CD4-positive, alpha-beta T cell treated with Interleukin-4 for 4 hours (primary cell): ENCODE measurements at regions not wholly inside any gene's neighbourhood (a gene's known extent, or its start where the extent isn't known, plus 50 kb on each side); places are given as distances from the start of the nearest gene placed in this dataset.
A peak's percentile ranks its signal among the peaks of the same experiment; 100 is the strongest.
"Not testable (repeated sequence)": the region's sequence is repeated elsewhere in the genome, so short reads cannot be mapped to it uniquely, and the experiment has no call there.

Experiments
- DNase-seq: peaks from one replicate; pipeline ENCODE4 v3.0.0-alpha.2; 2020

DNA sequence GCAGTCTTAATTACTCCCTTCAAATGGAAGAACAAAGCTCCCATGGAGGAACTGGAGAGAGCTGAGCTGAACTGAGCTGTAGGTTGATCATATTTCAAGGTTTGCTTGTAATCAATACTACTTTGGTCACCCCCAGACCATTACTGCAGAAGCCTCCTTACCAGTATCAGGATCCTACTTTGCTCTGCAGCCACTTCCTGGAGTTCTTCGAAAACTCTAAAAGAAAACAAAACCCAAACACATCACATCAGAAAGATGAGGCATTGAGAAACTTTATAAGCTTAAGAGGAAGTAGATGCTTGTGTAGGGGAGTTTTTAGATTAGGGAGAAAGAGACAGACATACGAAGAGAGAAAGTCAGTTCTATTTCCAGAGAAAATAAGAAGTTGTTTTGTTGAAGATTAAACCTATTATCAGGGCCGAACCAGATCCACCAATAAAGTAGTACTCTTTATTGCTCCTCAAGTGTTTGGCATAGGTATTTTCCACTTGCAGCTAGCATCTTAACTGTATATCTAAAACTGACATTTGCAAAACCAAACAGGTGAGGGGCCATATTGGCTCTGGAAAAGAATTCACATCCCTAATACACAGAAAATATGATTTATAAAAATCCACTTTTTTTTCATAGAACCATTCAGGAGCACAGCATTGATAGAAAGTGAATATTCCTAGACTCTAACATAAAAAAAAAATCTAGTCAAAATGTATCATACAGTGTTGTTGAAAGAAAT, 166.9 kb upstream of the KLF7 start:
- DNase-seq = no peak

DNA sequence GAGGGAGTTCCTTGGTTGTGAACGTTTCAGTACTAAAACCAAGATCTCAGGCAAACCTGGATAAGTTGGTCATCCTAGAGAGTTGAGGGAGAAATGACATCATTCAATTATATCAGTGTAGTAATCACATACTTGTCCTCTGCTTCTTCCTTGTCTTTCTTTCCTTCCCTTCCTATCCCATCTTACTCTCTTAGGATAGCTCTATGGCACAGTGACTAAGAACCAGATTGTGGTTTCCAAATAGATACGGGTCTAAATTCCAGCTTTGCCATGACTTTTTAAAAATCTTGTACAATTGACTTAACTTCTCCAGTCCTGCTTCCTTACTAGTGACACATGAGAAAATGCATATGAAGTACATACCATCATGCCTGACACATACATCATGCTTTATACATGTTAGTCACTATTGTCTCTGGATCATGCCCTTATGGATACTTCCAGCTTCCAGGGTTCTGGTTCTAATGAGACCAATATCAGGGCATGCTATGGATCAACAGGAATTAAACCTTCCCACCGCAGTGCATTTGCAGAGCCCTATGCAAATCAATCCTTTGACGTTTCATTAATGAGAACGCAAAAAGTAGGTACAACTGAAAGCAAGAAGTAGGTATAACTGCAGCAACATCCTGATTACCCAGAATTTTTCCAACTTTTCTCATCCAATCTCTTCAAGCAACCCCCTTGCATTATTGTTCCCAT, 168.0 kb upstream of the KLF7 start:
- no peak for DNase-seq

DNA sequence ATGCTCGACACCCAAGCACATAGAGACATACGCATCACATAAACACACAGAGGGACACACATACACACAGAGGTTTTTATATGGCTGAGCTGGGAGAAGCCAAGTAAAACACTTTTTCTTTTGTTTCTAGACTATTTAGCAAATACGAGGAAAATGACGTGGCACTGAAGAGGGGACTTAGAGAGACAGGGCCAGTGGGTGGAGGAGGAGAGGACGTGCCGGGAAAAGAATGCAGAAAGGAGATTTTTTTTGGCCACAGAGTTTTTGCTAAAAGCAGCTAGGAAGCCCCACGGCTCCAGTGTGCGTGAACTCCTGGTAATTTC, 168.5 kb upstream of the KLF7 start:
- no peak for DNase-seq

DNA sequence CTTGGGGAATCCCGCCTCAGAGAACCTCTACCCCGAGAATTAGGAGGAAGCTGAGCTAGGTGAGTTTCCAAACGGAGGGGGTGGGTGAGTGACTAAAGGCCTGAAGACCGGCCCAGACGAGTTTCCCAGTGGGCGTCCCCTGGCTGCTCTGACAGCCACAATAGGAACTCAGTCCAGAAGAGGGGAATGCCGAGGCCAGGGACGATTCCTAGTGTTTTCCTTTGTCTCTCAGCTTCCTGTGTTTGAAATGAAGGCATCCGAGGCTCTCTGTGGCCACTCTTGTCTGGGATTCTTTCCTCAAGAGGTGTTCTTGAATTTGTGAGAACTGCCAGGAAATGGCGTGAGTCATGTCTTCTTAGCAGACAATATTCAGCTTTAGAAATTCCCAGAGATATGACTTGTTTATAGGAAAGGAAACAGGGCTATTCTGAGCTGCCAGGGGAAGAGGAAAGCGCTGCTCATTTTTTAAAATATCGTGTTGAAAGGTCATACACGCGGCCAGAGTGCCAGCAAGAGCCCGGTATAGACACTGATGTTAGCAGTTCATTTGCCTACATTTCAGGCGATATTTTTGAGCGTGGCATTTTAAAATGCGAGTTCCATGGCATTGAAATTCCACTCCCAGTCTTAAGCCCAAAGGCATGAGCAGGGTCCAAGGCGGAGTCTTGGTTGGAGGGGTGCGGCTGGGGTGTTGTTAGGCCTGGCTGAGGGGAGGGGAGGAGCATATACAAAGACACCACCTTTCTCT, 169.1 kb upstream of the KLF7 start:
- no peak for DNase-seq

DNA sequence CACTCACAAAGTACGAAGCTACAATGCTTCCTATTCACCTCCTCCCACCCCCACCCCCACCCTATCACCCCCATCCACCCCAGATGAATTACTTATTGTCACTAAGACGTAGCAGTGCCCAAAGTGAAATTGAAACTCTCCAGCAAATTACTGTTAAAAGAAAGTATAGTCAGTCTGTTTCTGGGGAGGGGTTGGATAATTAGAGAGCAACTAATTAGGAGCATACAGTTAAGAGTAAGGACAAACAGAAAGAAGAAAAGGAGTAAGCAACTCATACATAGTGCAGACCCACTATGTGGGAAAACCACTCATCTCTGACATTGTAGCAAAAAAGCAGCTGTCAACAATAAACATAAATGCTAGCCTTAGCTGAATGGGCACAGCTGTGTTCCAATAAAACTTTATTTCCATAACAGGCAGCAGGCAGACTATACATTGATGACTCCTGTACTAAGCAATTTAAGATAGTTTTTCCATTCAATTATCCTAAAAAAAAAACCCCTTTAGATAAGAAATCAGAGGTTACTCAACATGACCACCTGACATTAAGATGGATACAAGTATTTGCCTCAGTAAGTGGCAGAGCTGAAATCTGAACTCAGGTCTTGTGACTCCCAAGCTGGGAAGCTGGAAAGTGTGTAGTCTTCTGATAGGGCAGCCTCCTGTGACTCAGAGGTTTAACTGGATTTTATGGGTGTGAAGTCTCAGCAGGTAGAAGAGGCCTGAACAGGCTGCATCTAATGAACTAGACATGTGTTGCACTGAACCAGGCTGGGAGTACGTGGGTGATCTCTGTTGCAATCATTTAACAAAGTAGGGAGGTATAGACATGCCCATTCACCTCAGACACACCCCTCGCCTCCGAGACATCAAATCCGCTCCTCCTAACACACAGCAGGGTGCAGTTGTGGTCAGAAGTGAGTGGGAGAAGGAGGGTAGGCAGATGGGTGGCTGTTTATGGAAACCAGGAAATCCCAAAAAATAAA, 171.8 kb upstream of the KLF7 start:
- peak; percentile 33 for DNase-seq

DNA sequence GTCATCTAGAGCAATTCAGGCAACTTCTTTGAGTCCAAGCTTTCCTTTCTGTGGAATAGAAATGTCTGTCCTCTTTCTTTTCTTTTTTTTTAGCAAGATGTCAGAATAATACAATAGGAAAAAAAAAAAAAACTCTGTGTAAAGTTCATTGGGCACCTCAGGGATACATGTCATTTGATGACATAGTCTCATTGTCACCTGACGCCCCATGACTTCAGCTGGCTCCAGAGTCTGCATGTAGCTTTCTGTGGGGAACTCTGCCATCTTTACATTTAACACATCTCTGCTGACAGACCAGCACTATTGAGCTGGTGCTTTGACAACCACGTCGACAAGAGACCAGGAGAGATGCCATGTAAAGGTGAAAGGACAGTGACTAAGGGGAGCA, 172.5 kb upstream of the KLF7 start:
- no peak for DNase-seq

DNA sequence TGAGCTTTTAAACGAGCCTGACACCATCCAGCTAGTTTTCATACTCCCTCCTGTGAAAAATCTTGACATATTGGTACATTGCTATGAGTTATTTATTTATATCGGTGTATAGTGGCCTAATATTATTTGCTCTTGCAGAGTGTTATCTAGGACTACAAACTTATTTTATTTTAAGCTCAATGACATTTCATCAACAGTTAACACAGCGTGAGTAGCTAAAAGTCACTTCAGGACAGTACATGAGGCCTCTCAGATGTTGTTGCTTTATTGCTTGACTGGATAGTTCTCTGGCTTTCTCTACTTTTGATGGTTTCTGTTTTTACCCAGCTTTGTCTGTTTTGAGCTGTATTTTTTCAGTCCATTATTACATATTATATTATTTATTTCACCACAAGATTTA, 172.9 kb upstream of the KLF7 start:
- no peak for DNase-seq

DNA sequence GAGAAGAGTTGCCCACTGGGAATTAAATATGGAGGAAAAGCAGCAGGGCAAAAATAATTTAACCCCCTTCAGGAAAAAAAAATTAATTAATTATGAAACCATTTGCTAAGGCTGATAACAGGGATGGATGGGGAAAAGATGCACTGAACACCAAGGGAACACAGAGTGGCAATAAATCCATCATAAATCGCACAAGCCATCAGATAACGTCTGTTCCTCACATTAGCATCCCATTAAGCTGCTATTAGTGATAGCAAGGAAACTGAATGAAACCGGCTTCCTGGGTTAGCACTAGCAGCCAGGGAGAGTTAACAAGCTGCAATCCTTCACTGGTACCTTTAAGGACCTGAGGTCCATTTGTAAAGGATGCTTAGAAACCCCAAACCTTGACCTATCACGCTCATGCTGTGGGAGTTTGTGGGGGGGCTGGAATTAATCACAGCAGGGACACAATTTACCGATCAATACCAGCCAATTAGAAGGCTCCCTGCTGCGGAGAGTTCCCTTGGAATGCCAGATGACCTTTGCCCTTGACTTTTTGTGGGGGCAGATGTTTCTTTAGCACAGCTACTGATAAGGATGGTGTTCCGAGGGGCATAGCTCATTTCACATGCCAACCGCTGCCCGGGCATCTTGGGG, 175.5 kb upstream of the KLF7 start:
- DNase-seq = no peak

DNA sequence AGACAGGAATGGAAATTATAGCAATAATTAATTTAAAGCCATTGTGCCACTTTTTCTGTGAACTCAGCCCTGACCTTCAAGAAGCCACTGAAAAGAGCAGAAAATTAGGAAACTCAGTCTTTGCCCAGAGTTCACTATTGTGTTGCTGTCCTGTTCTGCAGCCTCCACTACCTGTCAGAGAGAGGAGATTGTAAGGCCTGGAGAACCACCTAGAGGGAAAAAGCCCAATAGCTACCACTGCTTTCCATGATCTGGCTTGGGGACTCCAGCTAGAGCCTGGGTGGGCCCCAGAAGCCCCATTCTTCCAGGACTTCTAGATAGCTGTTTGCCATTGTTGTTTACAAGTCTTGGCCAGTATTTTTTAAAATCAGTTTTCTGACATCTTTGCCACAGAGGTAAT, 176.1 kb upstream of the KLF7 start:
- DNase-seq = no peak

DNA sequence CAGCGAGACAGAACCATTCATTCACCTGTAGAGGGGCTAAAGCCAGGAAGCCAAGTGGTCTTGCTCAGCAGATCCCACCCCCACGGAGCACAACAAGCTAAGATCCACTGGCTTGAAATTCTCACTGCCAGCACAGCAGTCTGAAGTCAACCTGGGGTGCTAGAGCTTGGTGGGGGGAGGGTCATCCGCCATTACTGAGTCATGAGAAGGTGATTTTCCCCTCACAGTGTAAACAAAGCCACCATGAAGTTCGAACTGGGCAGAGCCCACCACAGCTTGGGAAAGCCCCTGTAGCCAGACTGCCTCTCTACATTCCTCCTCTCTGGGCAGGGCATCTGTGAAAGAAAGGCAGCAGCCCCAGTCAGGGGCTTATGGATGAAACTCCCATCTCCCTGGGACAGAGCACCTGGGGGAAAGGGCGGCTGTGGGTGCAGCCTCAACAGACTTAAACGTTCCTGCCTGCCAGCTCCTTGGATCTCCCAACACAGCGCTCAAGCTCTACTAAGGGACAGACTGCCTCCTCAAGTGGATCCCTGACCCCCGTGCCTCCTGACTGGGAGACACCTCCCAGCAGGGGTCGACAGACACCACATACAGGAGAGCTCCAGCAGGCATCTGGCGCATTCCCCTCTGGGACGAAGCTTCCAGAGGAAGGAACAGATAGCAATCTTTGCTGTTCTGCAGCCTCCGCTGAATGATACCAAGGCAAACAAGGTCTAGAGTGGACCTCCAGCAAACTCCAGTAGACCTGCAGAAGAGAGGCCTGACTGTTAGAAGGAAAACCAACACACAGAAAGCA, 179.0 kb upstream of the KLF7 start:
- not testable (repeated sequence) for DNase-seq

DNA sequence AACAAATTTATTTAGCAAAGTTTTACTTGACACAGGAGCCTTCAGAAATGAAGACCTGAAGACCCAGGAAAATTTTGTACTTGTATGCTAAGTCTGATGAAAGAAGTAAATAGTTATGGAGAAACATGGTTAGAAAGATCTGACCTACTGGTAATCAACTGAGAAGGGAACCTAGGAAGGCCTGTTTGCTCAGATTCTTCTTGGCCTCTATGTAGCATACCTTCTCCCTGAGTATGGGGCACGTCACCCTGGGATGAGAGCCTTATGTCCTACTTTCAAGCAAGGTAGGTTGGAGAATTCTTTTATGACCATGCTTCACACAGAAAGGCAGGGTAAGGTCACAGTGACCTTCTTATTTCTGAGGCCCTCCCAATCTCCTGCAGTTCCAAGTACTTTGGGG, 178.6 kb upstream of the CREB1 start:
- DNase-seq = no peak

DNA sequence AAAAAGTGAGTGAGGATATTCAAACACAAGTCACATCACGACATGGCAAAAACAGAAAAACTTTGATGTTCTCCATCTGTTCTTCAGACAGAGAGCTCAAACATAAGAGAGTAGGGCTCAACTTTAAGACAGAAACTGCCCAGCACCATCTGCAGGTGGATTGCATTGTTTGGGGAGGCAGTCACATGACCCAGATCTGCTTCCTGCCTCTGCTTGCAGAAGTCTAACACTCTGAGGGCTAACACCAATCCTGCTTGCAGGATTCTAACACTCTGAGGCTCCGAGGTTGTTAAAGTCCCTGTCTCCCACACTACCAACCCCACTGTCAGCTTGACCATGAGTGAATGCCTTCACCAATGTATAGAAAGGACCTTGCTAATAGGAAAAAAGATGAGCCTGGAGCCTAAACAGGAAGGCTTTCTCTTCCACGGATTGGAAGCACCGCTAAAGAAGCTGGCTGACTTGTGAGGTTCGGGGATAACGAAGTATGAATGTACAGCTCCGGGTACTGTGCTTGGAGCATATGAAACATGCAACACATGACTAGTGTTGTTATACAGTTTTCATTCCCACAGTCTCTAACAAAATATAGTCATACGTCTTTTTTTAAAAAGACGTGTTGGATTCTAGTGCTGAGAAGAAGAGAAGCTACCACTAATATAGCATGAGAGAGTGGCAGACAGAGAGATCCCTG, 176.6 kb upstream of the CREB1 start:
- DNase-seq = peak; percentile 20

DNA sequence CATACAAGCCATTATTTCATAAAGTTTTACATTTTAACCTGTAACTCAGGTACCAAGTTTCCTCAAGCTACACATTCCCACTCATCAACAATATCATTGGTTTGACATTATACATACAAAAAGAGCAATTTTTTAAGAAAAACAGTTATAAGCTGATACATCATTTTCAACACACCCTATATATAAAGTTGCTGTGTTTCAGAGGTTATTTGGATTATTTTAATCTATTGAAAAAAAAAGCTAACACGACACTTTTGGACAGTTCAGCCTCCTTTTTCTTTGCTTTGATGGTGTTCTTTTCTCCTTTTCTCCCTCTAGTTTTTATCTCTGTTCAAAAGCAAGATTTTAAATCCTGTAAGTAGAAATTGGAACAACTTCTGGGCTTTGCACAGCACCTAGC, 175.9 kb upstream of the CREB1 start:
- no peak for DNase-seq

DNA sequence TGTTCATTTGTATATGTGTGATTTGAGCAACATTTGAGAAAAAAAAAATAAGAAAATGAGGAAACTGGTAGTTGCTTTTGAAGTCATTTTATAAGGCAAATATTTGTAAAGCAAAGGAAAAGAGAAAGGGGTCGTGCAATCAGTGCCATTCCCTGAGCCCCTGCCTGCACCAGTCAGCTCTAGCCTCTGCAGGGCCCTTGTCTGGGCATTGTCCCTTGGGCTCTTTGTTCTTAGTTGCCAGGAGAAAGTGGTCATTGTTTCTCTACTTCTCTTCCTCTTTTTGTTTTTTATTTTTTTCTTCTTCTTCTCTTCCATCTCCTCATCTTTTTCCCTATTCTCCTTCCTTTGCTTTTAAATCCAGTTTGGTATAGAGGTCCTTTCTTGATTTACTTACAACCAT, 175.3 kb upstream of the CREB1 start:
- DNase-seq = no peak

DNA sequence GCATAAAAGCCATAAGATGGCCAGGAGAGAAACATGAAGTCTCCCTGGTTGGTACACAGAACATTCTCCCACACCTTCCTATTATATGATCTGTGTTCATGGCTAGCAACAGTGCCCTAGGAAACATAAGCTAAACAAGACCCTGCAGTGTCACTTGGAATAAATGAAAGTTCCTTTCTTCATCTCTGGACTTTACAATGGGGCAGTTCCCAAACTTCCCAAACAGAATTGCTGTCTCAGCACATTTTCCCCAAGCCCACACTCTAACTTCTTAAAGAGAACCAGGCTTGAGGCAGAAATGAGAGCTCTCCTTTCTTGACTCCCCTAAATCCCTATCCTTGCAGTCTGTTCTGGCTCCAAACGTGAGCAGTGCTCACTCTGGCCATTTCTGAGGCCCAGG, 173.2 kb upstream of the CREB1 start:
- DNase-seq = no peak

DNA sequence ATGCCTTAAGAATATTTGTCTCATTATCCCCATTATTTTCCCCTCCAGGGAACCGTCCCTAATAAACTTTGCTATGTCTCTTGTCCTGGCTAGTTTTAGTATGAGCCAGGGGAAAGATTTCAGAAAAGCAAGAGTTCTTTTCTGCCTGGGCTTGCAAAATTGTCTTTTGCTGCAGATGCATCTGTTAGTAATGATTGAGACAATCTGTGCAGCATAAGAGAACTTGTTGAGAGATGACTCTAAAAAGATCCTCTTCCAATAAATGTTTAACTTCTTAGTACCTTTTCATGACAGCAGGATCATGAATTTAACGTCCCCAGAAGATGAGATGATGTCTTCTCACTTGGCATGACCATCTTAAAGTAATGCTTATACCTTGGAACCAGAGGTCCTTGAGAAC, 172.5 kb upstream of the CREB1 start:
- DNase-seq = no peak

DNA sequence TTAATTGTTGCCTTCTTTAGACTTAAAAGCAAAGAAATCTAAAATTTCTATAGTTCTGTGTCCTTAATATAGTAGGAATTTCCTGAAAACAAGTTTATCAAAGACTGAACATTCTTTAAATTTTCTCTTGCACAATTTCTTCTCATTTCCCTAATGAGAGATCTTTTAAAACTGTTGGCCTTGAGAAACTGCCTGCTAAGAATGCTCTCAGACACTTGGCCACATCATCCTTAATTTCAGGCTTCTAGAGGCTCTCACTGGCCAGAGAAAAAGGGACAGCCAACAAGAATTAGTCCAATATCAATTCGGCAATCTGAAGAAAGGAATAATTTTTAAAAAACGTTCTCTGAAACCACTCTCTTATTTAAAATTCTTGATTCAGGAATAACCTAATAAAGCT, 167.0 kb upstream of the CREB1 start:
- no peak for DNase-seq

DNA sequence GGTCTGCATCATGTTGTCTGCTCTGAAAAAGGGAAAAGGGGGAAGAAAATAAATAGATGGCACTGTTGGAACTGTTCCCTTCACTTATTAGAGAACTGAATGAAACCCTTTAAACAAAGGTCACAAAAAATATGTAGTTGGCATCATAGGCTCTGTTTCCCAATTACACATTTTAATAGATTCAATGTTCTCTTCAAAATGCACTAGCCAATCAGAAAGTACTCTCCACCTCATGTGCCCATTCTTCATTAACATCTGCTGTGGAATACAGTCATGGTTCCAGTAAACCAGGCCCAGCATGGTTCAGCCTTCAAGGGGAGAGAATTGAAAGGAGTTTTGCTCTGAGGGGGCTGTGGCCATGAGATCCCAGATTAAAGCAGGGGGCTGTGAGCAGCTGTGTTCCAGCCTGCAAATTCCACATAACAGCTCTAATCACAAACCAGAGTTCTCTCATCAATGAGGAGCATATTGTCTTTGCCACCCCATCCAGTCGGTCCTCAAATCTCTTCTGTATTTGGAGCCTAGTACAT, 165.9 kb upstream of the CREB1 start:
- DNase-seq = no peak

DNA sequence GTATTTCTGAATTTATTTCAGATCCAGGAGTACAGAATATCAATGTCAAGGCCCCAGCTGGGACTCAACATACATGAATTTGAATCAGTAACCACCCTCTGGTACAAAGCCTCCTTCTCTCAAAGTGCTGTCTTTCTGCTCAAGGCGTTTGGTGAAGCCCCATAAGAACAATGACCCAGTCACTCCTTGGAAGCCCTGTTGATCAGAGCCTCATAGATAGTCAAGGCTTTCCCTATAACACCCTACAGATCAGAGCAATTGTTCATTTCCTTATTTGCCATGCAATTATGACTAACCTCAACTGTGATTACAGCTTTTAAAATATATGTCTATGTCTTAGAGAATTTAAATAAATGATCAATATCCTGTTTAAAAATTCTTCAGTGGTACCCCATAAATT, 159.1 kb upstream of the CREB1 start:
- DNase-seq = no peak

DNA sequence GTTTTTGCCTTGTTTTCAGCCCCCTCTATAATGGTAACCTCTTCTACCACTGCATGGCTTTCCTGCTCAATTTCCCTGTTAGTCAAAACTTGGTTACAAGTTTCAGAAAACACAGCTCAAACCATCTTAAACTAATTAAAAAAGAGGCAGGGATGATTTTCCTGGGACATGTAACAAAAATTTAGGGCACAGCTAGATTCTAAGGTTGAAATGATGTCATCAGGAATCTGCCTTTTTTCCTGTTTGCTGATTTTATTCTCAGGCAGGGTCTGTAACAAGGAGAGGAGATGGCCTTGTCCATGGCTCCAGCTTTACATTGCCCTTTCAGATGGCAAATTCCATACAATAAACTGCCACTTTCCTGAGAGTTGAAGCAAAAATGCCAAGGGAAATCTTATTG, 157.9 kb upstream of the CREB1 start:
- no peak for DNase-seq

DNA sequence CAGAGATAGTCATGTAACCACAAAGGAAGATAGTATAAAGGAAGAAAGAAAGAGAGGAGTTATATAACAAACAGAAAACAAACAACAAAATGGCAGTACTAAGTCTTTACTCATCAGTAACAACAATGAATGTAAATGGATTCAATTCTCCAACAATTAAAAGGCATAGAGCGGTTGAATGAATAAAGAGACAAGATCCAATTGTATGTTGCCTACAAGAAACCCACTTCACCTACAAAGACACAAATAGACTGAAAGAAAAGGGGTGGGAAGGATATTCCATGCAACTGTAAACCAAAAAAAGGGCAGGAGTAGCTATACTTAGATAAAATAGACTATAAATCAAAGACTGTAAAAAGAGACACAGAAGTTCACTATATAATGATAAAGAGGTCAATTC, 157.3 kb upstream of the CREB1 start:
- no peak for DNase-seq
